CD14-positive monocyte (primary cell): ENCODE measurements at regions not wholly inside any gene's neighbourhood (a gene's known extent, or its start where the extent isn't known, plus 50 kb on each side); places are given as distances from the start of the nearest gene placed in this dataset.

ENCODE experiments used
- DNase-seq, 3 donors: peaks; one replicate each; pipeline ENCODE4 v3.0.0-alpha.2; 2011 to 2022
- H2AFZ ChIP-seq: 2 replicates; pipeline ENCODE4 v1.6.0; 2012; ENCODE audit warnings: mild to moderate bottlenecking, low read depth, low read length, inconsistent platforms; ENCODE audit not compliant: insufficient read depth, poor library complexity, severe bottlenecking
- H3K27ac ChIP-seq, 2 donors: 1 replicate in 1 of 2; 2 replicates in 1 of 2; pipeline ENCODE4 v1.5.1; 2012 to 2013; ENCODE audit warnings: low read length in 2 of 2, control low read depth in 1 of 2, inconsistent platforms in 1 of 2, low read depth in 1 of 2, mild to moderate bottlenecking in 1 of 2
- H3K27me3 ChIP-seq, 2 donors: one replicate each; pipeline versions ENCODE4 v1.6.0 to v1.6.1; 2011 to 2013; ENCODE audit warnings: low read length in 2 of 2; ENCODE audit not compliant: control insufficient read depth in 2 of 2, insufficient read depth in 2 of 2
- H3K36me3 ChIP-seq, 2 donors: replicated peaks in 1 of 2; 1 replicate in 1 of 2; 2 replicates in 1 of 2; pipeline versions ENCODE4 v1.5.1 to v1.6.1; 2012 to 2013; ENCODE audit warnings: low read length in 2 of 2, control low read depth in 1 of 2, inconsistent platforms in 1 of 2, mild to moderate bottlenecking in 1 of 2; ENCODE audit not compliant: insufficient read depth in 2 of 2, control insufficient read depth in 1 of 2
- H3K4me1 ChIP-seq, 2 donors: 1 replicate in 1 of 2; 2 replicates in 1 of 2; pipeline versions ENCODE4 v1.5.1 to v1.6.1; 2012 to 2013; ENCODE audit warnings: low read length in 2 of 2, control low read depth in 1 of 2, inconsistent platforms in 1 of 2, mild to moderate bottlenecking in 1 of 2, moderate library complexity in 1 of 2; ENCODE audit not compliant: insufficient read depth in 2 of 2, control insufficient read depth in 1 of 2
- H3K4me2 ChIP-seq: replicated peaks from 2 replicates; pipeline ENCODE3; 2012; ENCODE audit warnings: low read length, moderate library complexity, mild to moderate bottlenecking; ENCODE audit not compliant: poor library complexity, severe bottlenecking; ENCODE audit errors: extremely low read depth
- H3K4me3 ChIP-seq, 3 experiments: fragments of 200-600 bp in 1 of 3; sonication (generic) in 1 of 3; replicated peaks in 1 of 3; 1 replicate in 2 of 3; 2 replicates in 1 of 3; pipeline ENCODE4 v1.5.1; 2011 to 2013; ENCODE audit warnings: low read length in 3 of 3, mild to moderate bottlenecking in 3 of 3, control low read depth in 2 of 3, low read depth in 2 of 3, inconsistent platforms in 1 of 3, moderate library complexity in 1 of 3
- H3K79me2 ChIP-seq: 2 replicates; pipeline ENCODE4 v1.6.0; 2012; ENCODE audit warnings: mild to moderate bottlenecking, control low read depth, inconsistent platforms, low read length, moderate library complexity; ENCODE audit not compliant: insufficient read depth
- H3K9ac ChIP-seq: 2 replicates; pipeline ENCODE4 v1.6.0; 2017; ENCODE audit warnings: low read length, mild to moderate bottlenecking; ENCODE audit not compliant: insufficient read depth, poor library complexity, severe bottlenecking
- H3K9me3 ChIP-seq, 2 donors: replicated peaks in 1 of 2; 1 replicate in 1 of 2; 2 replicates in 1 of 2; pipeline versions ENCODE4 v1.5.1 to v1.6.1; 2012 to 2013; ENCODE audit warnings: low read length in 2 of 2, control low read depth in 1 of 2; ENCODE audit not compliant: control insufficient read depth in 1 of 2, insufficient read depth in 1 of 2
- H4K20me1 ChIP-seq: 2 replicates; pipeline ENCODE4 v1.6.0; 2012; ENCODE audit warnings: mild to moderate bottlenecking, low read length, control low read depth, moderate library complexity; ENCODE audit not compliant: insufficient read depth
- H3K27ac Mint-ChIP-seq, 7 donors: one replicate each; pipeline ENCODE4 v1.8.0; 2020; ENCODE audit warnings: mild to moderate bottlenecking in 7 of 7, mixed read lengths in 7 of 7, moderate library complexity in 6 of 7, inconsistent platforms in 2 of 7
- H3K27me3 Mint-ChIP-seq, 3 donors: one replicate each; pipeline ENCODE4 v1.8.0; 2021 to 2022; ENCODE audit warnings: low read depth in 3 of 3, mild to moderate bottlenecking in 3 of 3, mixed read lengths in 3 of 3, moderate library complexity in 3 of 3, inconsistent platforms in 1 of 3
- H3K36me3 Mint-ChIP-seq, 2 donors: one replicate each; pipeline ENCODE4 v1.8.0; 2020; ENCODE audit warnings: mixed read lengths in 2 of 2, inconsistent platforms in 1 of 2, mild to moderate bottlenecking in 1 of 2
- H3K4me1 Mint-ChIP-seq: one replicate; pipeline ENCODE4 v1.8.0; 2020; ENCODE audit warnings: mild to moderate bottlenecking, mixed read lengths
- H3K4me3 Mint-ChIP-seq, 2 donors: one replicate each; pipeline ENCODE4 v1.8.0; 2020; ENCODE audit warnings: mild to moderate bottlenecking in 2 of 2, mixed read lengths in 2 of 2, moderate library complexity in 1 of 2
- H3K9me3 Mint-ChIP-seq, 7 donors: one replicate each; pipeline ENCODE4 v1.8.0; 2020 to 2022; ENCODE audit warnings: mixed read lengths in 7 of 7, mild to moderate bottlenecking in 6 of 7, moderate library complexity in 6 of 7, inconsistent platforms in 2 of 7
- CTCF ChIP-seq: fragments of 200-600 bp; IDR thresholded peaks from one replicate; pipeline ENCODE4 v1.8.0; 2022; ENCODE audit warnings: antibody characterized with exemption, mild to moderate bottlenecking
- WGBS: methylation state at CpG from one replicate; pipeline ENCODE4 v1.1.5; 2013; ENCODE audit warnings: missing lambda C conversion rate; ENCODE audit not compliant: insufficient coverage; 5-methylcytosine and 5-hydroxymethylcytosine counted together
- intact Hi-C, 2 donors: fragments of 100-400 bp; cut with micrococcal nuclease; formaldehyde crosslinking; loops; one replicate each; pipeline versions ENCODE4 v1.15.0 to v1.15.1; 2023

GRCh38 chr6:66796987-66797386 lies 1090.0 kb upstream of the EYS start:
- no peaks in the 10 kb centered on the region for H3K36me3 Mint-ChIP-seq
- H3K79me2 ChIP-seq: no peaks in the 10 kb centered on the region
- H3K27me3 Mint-ChIP-seq: no peaks in the 10 kb centered on the region
- H3K4me2 ChIP-seq: no peak overlapping the region
- H3K4me1 ChIP-seq: no peaks in the 10 kb centered on the region
- H3K27me3 ChIP-seq: no peaks in the 10 kb centered on the region
- intact Hi-C loops: no loop called here
- no peak overlapping the region for H3K4me3 ChIP-seq
- no peaks in the 10 kb centered on the region for H3K4me1 Mint-ChIP-seq
- no peak overlapping the region for H2AFZ ChIP-seq
- H4K20me1 ChIP-seq: no peaks in the 10 kb centered on the region
- no peak overlapping the region for H3K27ac Mint-ChIP-seq
- no peak overlapping the region for H3K4me3 Mint-ChIP-seq
- H3K27ac ChIP-seq: no peak overlapping the region
- H3K9me3 ChIP-seq: no peaks in the 10 kb centered on the region
- no peak for TF ChIP-seq CTCF
- no peak overlapping the region for H3K9ac ChIP-seq
- DNase-seq: no peak
- H3K36me3 ChIP-seq: no peaks in the 10 kb centered on the region
- H3K9me3 Mint-ChIP-seq: peaks cover 0 to 6% (median 2%) of the 10 kb centered on the region in 7 donors
- WGBS: 86% methylated on average over 2 of the region's 3 CpGs

- Mint-ChIP-seq H3K4me3 (no peak overlapping the region), H3K4me1 (no peaks in the 10 kb centered on the region), H3K9me3 (peaks cover 0 to 7% (median 4%) of the 10 kb centered on the region in 7 donors), H3K27ac (no peak overlapping the region), H3K27me3 (no peaks in the 10 kb centered on the region), H3K36me3 (no peaks in the 10 kb centered on the region)
- DNase-seq: no peak
- H3K9ac ChIP-seq: no peak overlapping the region
- TF ChIP-seq CTCF: no peak
- peaks cover 16 to 18% of the 10 kb centered on the region in 2 donors for H3K9me3 ChIP-seq
- no peaks in the 10 kb centered on the region for H4K20me1 ChIP-seq
- WGBS: 95% methylated on average over 2 of the region's 3 CpGs
- H3K4me3 ChIP-seq: no peak overlapping the region
- H3K4me2 ChIP-seq: no peak overlapping the region
- H3K4me1 ChIP-seq: no peaks in the 10 kb centered on the region
- no peak overlapping the region for H2AFZ ChIP-seq
- intact Hi-C loops: no loop called here
- no peak overlapping the region for H3K27ac ChIP-seq
- no peaks in the 10 kb centered on the region for H3K36me3 ChIP-seq
- no peaks in the 10 kb centered on the region for H3K27me3 ChIP-seq
- no peaks in the 10 kb centered on the region for H3K79me2 ChIP-seq
Observed at GRCh38 chr6:66788579-66788978, 1081.6 kb upstream of the EYS start.
